OCI-LY7 (cell line): ENCODE measurements at regions not wholly inside any gene's neighbourhood (a gene's known extent, or its start where the extent isn't known, plus 50 kb on each side); places are given as distances from the start of the nearest gene placed in this dataset.

Source experiments
- BruUV-seq: library from RNA; stranded (reverse); fragments of 400-500 nt; replicated peaks from 2 replicates; lab custom pipeline; 2021; lab: Mats Ljungman, UMichigan
- CTCF ChIA-PET: fragments of 300-600 bp; sonication (Branson Sonifier 250); formaldehyde crosslinking; loops from one replicate; lab custom pipeline; 2022; ENCODE audit warnings: antibody characterized with exemption; ENCODE audit not compliant: unreplicated experiment; lab: Charles Lee
- POLR2A ChIA-PET: fragments of 300-600 bp; sonication (Branson Sonifier 250); formaldehyde crosslinking; loops from one replicate; lab custom pipeline; 2022; ENCODE audit warnings: antibody characterized with exemption; lab: Charles Lee
- DNase-seq: peaks from one replicate; pipeline ENCODE4 v3.0.0-alpha.2; 2015; ENCODE audit warnings: low spot score
- H2AFZ ChIP-seq: fragments of 200-600 bp; sonication (generic), shearing (Covaris generic); 2 replicates; pipeline ENCODE4 v1.6.1; 2014; ENCODE audit warnings: mild to moderate bottlenecking, antibody characterized with exemption, low read length, moderate library complexity
- H3K27ac ChIP-seq: fragments of 200-600 bp; sonication (generic); 2 replicates; pipeline ENCODE4 v1.5.1; 2014; ENCODE audit warnings: mixed run types, low read depth, mild to moderate bottlenecking, moderate library complexity, low read length, inconsistent platforms; ENCODE audit not compliant: poor library complexity, severe bottlenecking
- H3K36me3 ChIP-seq: fragments of 200-600 bp; sonication (generic); 2 replicates; pipeline ENCODE4 v1.6.1; 2014; ENCODE audit warnings: mild to moderate bottlenecking, antibody characterized with exemption, low read length, moderate library complexity, mixed read lengths; ENCODE audit not compliant: insufficient read depth
- H3K4me1 ChIP-seq: fragments of 200-600 bp; sonication (generic); 2 replicates; pipeline ENCODE4 v1.5.1; 2014; ENCODE audit warnings: mild to moderate bottlenecking, low read length; ENCODE audit not compliant: insufficient read depth, poor library complexity, severe bottlenecking
- H3K4me2 ChIP-seq: fragments of 200-600 bp; sonication (generic); 2 replicates; pipeline ENCODE4 v1.6.1; 2014; ENCODE audit warnings: mild to moderate bottlenecking, low read length
- H3K4me3 ChIP-seq: fragments of 200-600 bp; sonication (generic); 2 replicates; pipeline ENCODE4 v1.5.1; 2014; ENCODE audit warnings: mild to moderate bottlenecking, low read depth, low read length; ENCODE audit not compliant: poor library complexity, severe bottlenecking
- H3K79me2 ChIP-seq: fragments of 200-600 bp; sonication (generic); 2 replicates; pipeline ENCODE4 v1.6.1; 2016; ENCODE audit warnings: low read depth, mild to moderate bottlenecking, low read length, moderate library complexity, mixed read lengths; ENCODE audit not compliant: insufficient read depth
- H3K9me2 ChIP-seq: fragments of 200-600 bp; sonication (generic); 2 replicates; pipeline ENCODE4 v1.6.1; 2016; ENCODE audit warnings: mild to moderate bottlenecking, low read length, mixed read lengths; ENCODE audit not compliant: insufficient read depth
- H3K9me3 ChIP-seq: fragments of 200-600 bp; sonication (generic); 2 replicates; pipeline ENCODE4 v1.6.1; 2014; ENCODE audit warnings: mild to moderate bottlenecking, mixed run types, low read length, mixed read lengths
- H4K20me1 ChIP-seq: fragments of 200-600 bp; sonication (generic); 2 replicates; pipeline ENCODE4 v1.6.1; 2014; ENCODE audit warnings: mild to moderate bottlenecking, antibody characterized with exemption, low read length, moderate library complexity, mixed read lengths; ENCODE audit not compliant: insufficient read depth
- CTCF ChIP-seq: fragments of 200-600 bp; sonication (generic); conservative IDR thresholded peaks from 2 replicates; pipeline ENCODE4 v1.5.1; 2014; ENCODE audit warnings: mild to moderate bottlenecking, antibody characterized with exemption, low read length, moderate library complexity, mixed read lengths
- EZH2phosphoT487 ChIP-seq: fragments of 200-600 bp; sonication (generic); IDR thresholded peaks from 2 replicates; pipeline ENCODE4 v1.6.1; 2018; ENCODE audit warnings: low read depth, borderline replicate concordance, mild to moderate bottlenecking, mixed run types, antibody characterized with exemption, low read length, moderate library complexity, mixed read lengths
- intact Hi-C: fragments of 100-400 bp; cut with micrococcal nuclease; formaldehyde crosslinking; loops from one replicate; pipeline ENCODE4 v1.10.0; 2022; ENCODE audit not compliant: unreplicated experiment

GRCh38 chr6:2476376-2476775 lies 231.0 kb upstream of the GMDS start:
- no peak for DNase-seq
- Histone ChIP-seq H3K4me1 (no peaks in the 10 kb centered on the region), H3K9me3 (no peaks in the 10 kb centered on the region), H3K4me2 (no peak overlapping the region), H3K9me2 (no peaks in the 10 kb centered on the region), H3K79me2 (no peaks in the 10 kb centered on the region), H4K20me1 (no peaks in the 10 kb centered on the region), H3K27ac (no peak overlapping the region), H2AFZ (no peak overlapping the region), H3K36me3 (no peaks in the 10 kb centered on the region), H3K4me3 (no peak overlapping the region)
- intact Hi-C loops = no loop called here
- CTCF ChIA-PET = no interaction called here
- POLR2A ChIA-PET = no interaction called here
- TF ChIP-seq EZH2phosphoT487 = no peak
- TF ChIP-seq CTCF = no peak
- BruUV-seq = no TSS peak

GRCh38 chr6:2471472-2471871 lies 226.1 kb upstream of the GMDS start:
- Histone ChIP-seq H3K4me3 (no peak overlapping the region), H3K27ac (no peak overlapping the region), H3K36me3 (no peaks in the 10 kb centered on the region), H3K4me2 (no peak overlapping the region), H3K79me2 (no peaks in the 10 kb centered on the region), H4K20me1 (no peaks in the 10 kb centered on the region), H2AFZ (no peak overlapping the region), H3K9me2 (no peaks in the 10 kb centered on the region), H3K4me1 (no peaks in the 10 kb centered on the region), H3K9me3 (no peaks in the 10 kb centered on the region)
- intact Hi-C loops = no loop called here
- TF ChIP-seq EZH2phosphoT487 (no peak), CTCF (no peak)
- no TSS peak for BruUV-seq
- ChIA-PET POLR2A (interaction anchor here (1.6 kb wide), 1 partner anchor 11 kb away, joined by 5 read pairs; no protein-coding TSS in a partner anchor), CTCF (no interaction called here)
- DNase-seq = no peak

GRCh38 chr6:2469428-2469827 lies 224.0 kb upstream of the GMDS start:
- H2AFZ ChIP-seq = no peak overlapping the region
- H3K79me2 ChIP-seq = no peaks in the 10 kb centered on the region
- no peaks in the 10 kb centered on the region for H4K20me1 ChIP-seq
- no peak overlapping the region for H3K4me3 ChIP-seq
- CTCF ChIA-PET = no interaction called here
- H3K27ac ChIP-seq = no peak overlapping the region
- H3K9me3 ChIP-seq = no peaks in the 10 kb centered on the region
- no TSS peak for BruUV-seq
- H3K36me3 ChIP-seq = no peaks in the 10 kb centered on the region
- POLR2A ChIA-PET = no interaction called here
- DNase-seq = no peak
- H3K4me2 ChIP-seq = no peak overlapping the region
- TF ChIP-seq EZH2phosphoT487 (no peak), CTCF (no peak)
- H3K9me2 ChIP-seq = no peaks in the 10 kb centered on the region
- intact Hi-C loops = no loop called here
- H3K4me1 ChIP-seq = no peaks in the 10 kb centered on the region
